GM19372 (cell line): ENCODE measurements at regions not wholly inside any gene's neighbourhood (a gene's known extent, or its start where the extent isn't known, plus 50 kb on each side); places are given as distances from the start of the nearest gene placed in this dataset.
A peak's percentile ranks its signal among the peaks of the same experiment; 100 is the strongest.
"Not testable (repeated sequence)": the region's sequence is repeated elsewhere in the genome, so short reads cannot be mapped to it uniquely, and the experiment has no call there.

Experiments used
- ATAC-seq: cut with Tn5 transposase; IDR thresholded peaks from one replicate; pipeline ENCODE4 v1.9.1; 2021; ENCODE audit warnings: mild to moderate bottlenecking, low read depth, moderate library complexity; ENCODE audit not compliant: unreplicated experiment

DNA sequence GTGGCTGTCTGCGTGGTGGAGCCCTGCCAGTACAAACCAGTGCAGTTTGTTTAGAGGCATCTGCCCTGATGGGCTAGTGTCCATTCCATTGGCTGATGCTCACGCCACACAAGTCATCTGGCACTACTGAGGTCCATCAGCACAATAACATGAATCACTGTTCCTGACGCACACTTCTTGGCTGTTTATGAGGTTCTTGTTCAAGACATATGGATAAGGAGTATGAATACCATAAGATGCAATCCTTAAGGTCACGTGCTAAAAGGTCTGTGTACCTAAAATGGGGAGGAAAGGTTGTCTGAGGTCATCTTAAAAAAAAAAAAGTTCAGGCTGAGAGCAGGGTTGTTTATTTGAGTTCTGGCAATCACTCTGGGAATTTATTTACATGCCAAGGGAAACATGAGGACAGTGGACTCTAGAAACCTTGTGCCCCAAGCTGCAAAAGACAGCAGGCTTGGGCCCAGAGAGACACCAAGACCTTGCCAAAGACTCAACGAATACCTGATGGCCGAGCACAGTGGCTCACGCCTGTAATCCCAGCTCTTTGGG lies 54.1 kb upstream of the SHLD1 start:
- no peak for ATAC-seq

GRCh38 chr20:5691918-5692618 lies 58.1 kb upstream of the SHLD1 start:
- peak; percentile 95 for ATAC-seq

- ATAC-seq: no peak
Measured at GRCh38 chr20:5689463-5689862, 60.7 kb upstream of the SHLD1 start.

GRCh38 chr20:5688431-5688972 lies 61.7 kb upstream of the SHLD1 start:
- ATAC-seq: no peak

- no peak for ATAC-seq
Measured at GRCh38 chr20:5687884-5688283, 62.3 kb upstream of the SHLD1 start.

DNA sequence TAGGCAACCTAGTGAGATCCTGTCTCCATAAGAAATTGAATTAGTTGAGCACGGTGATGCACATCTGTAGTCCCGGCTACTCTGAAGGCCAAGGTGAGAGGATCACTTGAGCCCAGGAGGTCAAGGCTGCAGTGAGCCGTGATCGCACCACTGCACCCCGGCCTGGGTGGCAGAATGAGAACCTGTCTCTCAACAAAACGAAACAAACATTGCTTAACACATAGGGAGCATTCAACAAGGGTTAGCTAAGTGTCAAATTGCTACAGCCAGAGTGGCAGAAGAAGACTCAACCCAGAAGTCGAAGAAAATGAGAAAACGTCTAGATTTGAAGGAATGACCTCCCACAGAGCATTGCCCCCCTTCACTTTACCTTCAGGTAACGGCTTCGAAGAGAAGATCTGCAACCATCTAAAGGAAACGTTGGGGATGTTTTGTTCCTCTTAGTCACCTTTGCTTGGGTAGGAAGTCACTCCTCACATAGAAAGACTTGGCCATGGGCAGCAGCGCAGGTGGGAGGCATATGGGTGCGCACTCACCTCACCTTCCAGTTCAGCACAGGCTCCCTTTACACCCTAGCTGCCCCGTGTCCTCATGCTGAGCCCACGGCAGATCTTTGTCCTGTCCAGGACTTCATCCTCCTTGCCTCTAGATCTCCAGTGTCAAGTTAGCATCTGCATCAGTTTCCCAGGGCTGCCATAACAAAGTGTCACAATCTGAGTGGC lies 63.7 kb upstream of the SHLD1 start:
- no peak for ATAC-seq

- ATAC-seq: not testable (repeated sequence)
Measured at GRCh38 chr20:5682556-5682955, 67.6 kb upstream of the SHLD1 start.

DNA sequence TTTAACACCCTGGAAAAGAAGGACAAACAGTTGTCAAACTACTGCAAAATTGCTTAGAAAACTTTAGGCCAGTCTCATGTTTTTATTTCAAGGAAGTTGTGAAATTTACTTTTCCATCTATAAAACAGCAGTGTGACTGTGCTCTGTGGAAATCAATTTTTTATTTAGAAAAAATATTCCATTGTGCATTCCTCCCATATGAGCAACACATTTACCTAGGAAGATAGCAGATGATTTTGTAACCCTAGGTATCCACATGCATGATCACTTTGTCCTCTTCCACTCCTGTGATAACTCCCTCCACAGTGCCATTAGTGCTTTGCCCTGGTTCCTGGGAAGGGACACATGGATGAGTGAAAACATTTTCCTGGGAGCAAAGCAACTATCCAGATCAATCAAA lies 69.4 kb upstream of the GPCPD1 start:
- no peak for ATAC-seq

GRCh38 chr20:5678777-5679176 lies 68.0 kb upstream of the GPCPD1 start:
- ATAC-seq: no peak

- not testable (repeated sequence) for ATAC-seq
Measured at GRCh38 chr20:5677944-5678343, 67.1 kb upstream of the GPCPD1 start.

DNA sequence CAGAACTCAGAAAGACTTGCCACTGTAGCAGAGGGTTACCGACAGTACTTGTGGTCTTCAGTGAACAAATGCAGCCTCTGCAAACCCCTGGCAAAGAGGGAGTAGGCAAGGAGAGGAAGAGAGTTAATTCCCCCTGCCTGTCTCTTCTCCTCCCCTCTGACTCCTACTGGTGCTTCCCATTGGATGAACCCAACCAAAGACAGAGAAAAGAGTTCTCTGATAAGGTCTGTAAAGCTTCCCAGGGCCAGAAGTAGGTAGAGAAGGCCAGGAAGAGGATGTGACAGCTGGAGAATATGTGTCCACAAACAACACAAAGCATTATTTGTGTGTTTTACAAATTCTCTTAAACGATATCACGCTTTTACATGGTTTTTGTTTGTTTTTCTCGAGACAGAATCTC lies 66.6 kb upstream of the GPCPD1 start:
- no peak for ATAC-seq

- ATAC-seq: no peak
Measured at GRCh38 chr20:5675103-5676091, 64.6 kb upstream of the GPCPD1 start.

DNA sequence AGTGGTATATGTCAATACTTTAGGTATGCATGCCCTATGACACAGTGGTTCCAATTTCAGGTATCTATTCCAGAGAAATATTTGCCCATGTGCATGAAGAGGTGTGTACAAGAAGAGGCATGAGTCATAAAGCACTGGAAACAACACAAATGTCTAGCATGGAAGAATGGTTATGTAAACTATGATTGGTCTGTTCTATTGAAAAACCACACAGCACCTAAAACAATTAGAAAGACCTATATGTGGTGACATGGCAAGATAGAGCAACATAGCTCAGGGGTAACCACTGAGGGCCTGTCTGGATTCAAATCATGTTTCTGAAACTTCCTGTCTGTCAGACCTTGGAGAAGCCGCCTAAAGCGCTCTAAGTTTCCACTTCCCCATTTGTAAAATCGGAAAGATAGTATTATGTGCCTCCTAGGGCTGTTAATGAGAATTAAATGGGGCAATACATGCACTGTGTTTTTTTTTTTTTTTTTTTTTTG lies 63.4 kb upstream of the GPCPD1 start:
- peak; percentile 88 for ATAC-seq

DNA sequence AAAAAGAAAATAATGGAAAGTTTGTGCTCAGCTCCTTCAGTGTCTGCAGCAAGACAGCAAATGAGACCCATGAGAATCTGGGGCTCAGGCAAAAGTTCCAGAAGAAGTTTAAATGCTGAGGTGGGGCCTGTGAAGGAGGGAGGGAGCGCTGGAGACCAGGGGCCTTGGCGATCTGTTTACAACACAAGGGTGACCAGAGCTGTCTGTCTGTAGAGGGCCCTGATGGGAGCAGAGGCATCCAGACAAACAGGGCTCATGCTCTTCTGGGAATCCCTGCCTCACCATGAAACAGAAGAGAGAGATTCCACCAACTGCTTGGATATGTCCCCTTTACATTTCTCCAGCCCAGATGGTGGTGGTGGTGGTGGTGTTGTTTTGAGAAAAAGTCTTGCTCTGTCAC lies 60.1 kb upstream of the GPCPD1 start:
- no peak for ATAC-seq

GRCh38 chr20:5670036-5670536 lies 59.3 kb upstream of the GPCPD1 start:
- no peak for ATAC-seq

- ATAC-seq: no peak
Measured at GRCh38 chr20:5668529-5668868, 57.7 kb upstream of the GPCPD1 start.

DNA sequence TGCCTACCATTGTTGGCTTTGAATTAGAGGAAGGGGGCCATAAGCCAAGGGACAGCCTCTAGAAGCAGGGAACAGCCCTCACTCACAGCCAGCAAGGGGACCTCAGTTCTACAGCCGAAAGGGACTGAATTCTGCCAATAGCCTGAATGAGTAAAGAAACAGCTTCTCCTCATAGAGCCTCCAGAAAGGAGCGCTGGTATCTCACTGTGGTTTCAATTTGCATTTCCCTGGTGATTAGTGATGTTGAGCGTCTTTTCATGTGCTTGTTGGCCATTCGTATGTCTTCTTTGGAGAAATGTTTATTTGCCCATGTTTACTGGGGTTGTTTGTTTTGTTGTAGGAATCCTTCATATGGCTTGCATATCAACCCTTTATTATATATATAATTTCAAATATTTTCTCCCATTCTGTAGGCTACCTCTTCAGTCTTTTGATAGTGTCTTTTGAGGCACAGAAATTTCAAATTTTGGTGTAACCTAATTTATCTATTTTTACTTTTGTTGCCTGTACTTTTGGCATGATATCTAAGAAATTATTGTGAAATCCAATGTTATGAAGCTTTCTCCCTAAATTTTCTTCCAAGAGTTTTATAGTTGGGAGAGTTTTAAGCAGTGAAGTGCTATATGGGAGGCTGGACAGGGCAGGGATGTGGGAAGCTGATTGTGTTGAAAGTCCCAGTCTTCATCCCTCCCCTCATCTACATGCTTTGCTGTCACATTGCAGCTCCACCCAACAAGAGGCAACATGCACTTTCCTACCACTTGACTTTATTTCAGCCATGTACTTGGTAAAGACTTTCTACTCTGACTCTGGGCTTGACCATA lies 57.1 kb upstream of the GPCPD1 start:
- no peak for ATAC-seq

GRCh38 chr20:5665417-5665816 lies 54.6 kb upstream of the GPCPD1 start:
- ATAC-seq: no peak

- no peak for ATAC-seq
Measured at GRCh38 chr20:5663396-5663795, 52.6 kb upstream of the GPCPD1 start.
